Thyroid gland (tissue), 4 donors: ENCODE measurements at regions not wholly inside any gene's neighbourhood (a gene's known extent, or its start where the extent isn't known, plus 50 kb on each side); places are given as distances from the start of the nearest gene placed in this dataset.

Source experiments
- DNase-seq, 2 donors: peaks; one replicate each; pipeline ENCODE4 v3.0.0-alpha.2; 2019
- H3K27ac ChIP-seq, 3 donors: fragments of 200-600 bp; sonication (generic); 1 replicate in 2 of 3; 2 replicates in 1 of 3; pipeline ENCODE4 v1.5.1; 2016 to 2019; ENCODE audit warnings: mild to moderate bottlenecking in 1 of 3, moderate library complexity in 1 of 3
- H3K27me3 ChIP-seq: fragments of 200-600 bp; sonication (generic); one replicate; pipeline ENCODE4 v1.5.1; 2019
- H3K36me3 ChIP-seq, 2 donors: fragments of 200-600 bp; sonication (generic); one replicate each; pipeline ENCODE4 v1.5.1; 2016 to 2019
- H3K4me1 ChIP-seq, 2 donors: fragments of 200-600 bp; sonication (generic); one replicate each; pipeline ENCODE4 v1.5.1; 2017 to 2019
- H3K4me3 ChIP-seq, 3 donors: fragments of 200-600 bp; sonication (generic); replicated peaks in 1 of 3; 1 replicate in 2 of 3; 2 replicates in 1 of 3; pipeline ENCODE4 v1.5.1; 2016; ENCODE audit warnings: mild to moderate bottlenecking in 1 of 3
- H3K9me3 ChIP-seq: fragments of 200-600 bp; sonication (generic); one replicate; pipeline ENCODE4 v1.5.1; 2017
- CTCF ChIP-seq, 6 experiments: fragments of 200-600 bp in 3 of 6; fragments of 450-650 bp in 3 of 6; sonication (generic) in 3 of 6; IDR thresholded peaks; one replicate each; pipeline ENCODE4 v1.5.1; 2016 to 2019; ENCODE audit warnings: antibody characterized with exemption in 6 of 6, mild to moderate bottlenecking in 2 of 6, inconsistent platforms in 1 of 6, moderate library complexity in 1 of 6
- POLR2A ChIP-seq, 2 donors: fragments of 450-650 bp; IDR thresholded peaks; one replicate each; pipeline ENCODE4 v1.6.1; 2017; ENCODE audit warnings: antibody characterized with exemption in 2 of 2, mild to moderate bottlenecking in 2 of 2, moderate library complexity in 1 of 2
- WGBS, 2 donors: methylation state at CpG; one replicate each; pipeline ENCODE4 v1.1.5; 2017; 5-methylcytosine and 5-hydroxymethylcytosine counted together
- intact Hi-C: fragments of 100-400 bp; cut with DNase I; formaldehyde crosslinking; loops from one replicate; pipeline ENCODE4 v1.15.1; 2023

- Histone ChIP-seq H3K27me3 (no peaks in the 10 kb centered on the region), H3K9me3 (no peaks in the 10 kb centered on the region), H3K36me3 (no peaks in the 10 kb centered on the region), H3K27ac (peak overlapping the region in 2 of 3 donors; percentile 51 to 65), H3K4me3 (no peak overlapping the region), H3K4me1 (peaks cover 10 to 18% of the 10 kb centered on the region in 2 donors)
- intact Hi-C loops = no loop called here
- no peak for TF ChIP-seq CTCF (IDR thresholded peaks at IDR 0.05)
- no peak for TF ChIP-seq POLR2A (IDR thresholded peaks at IDR 0.05)
- peak; percentile 67 to 75 for DNase-seq
These were observed 134.5 kb downstream of the C9orf152 start for GRCh38 chr9:110073356-110073905.

- no peaks in the 10 kb centered on the region for H3K36me3 ChIP-seq
- H3K27me3 ChIP-seq = no peaks in the 10 kb centered on the region
- peaks cover 10 to 35% of the 10 kb centered on the region in 2 donors for H3K4me1 ChIP-seq
- intact Hi-C loops = no loop called here
- TF ChIP-seq POLR2A (IDR thresholded peaks at IDR 0.05) (no peak), CTCF (IDR thresholded peaks at IDR 0.05) (no peak)
- WGBS, 2 donors = 88 to 91% methylated on average over 13 of the region's 13 CpGs
- no peak overlapping the region for H3K27ac ChIP-seq
- DNase-seq = no peak
- no peak overlapping the region for H3K4me3 ChIP-seq
- H3K9me3 ChIP-seq = no peaks in the 10 kb centered on the region
These were observed 130.8 kb downstream of the C9orf152 start for GRCh38 chr9:110076894-110077725.

DNA sequence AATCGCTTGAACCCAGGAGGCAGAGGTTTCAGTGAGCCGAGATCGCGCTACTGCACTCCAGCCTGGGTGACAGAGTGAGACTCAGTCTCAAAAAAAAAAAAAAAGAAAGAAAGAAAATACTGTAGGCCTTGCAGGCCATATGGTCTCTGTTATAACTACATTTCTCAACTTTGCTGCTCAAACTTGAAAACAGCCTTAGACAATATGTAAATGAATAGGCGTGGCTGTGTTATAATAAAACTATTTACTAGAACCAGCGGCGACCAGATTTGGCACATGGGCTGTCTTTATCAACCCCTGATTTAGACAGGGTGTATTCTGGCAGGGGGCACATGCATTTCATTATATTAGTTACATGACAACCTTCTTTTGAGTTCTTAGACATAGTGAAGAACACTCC is 130.0 kb downstream of the C9orf152 start:
- H3K27ac ChIP-seq = no peak overlapping the region
- H3K36me3 ChIP-seq = no peaks in the 10 kb centered on the region
- H3K4me3 ChIP-seq = no peak overlapping the region
- H3K4me1 ChIP-seq = peaks cover 5 to 30% of the 10 kb centered on the region in 2 donors
- TF ChIP-seq POLR2A (IDR thresholded peaks at IDR 0.05) (no peak), CTCF (IDR thresholded peaks at IDR 0.05) (no peak)
- intact Hi-C loops = no loop called here
- DNase-seq = no peak
- H3K27me3 ChIP-seq = no peaks in the 10 kb centered on the region
- no peaks in the 10 kb centered on the region for H3K9me3 ChIP-seq
- WGBS, 2 donors = 91 to 93% methylated on average over 7 of the region's 7 CpGs

- DNase-seq = no peak
- H3K27ac ChIP-seq = no peak overlapping the region
These were observed 129.4 kb downstream of the C9orf152 start for GRCh38 chr9:110078604-110079003.

More at GRCh38 chr9:110078604-110079003, 129.4 kb downstream of the C9orf152 start:
- 80 to 82% methylated on average over 4 of the region's 4 CpGs for WGBS, 2 donors
- Histone ChIP-seq H3K4me3 (no peak overlapping the region), H3K27me3 (no peaks in the 10 kb centered on the region), H3K36me3 (no peaks in the 10 kb centered on the region), H3K4me1 (peaks cover 0 to 24% of the 10 kb centered on the region in 2 donors), H3K9me3 (no peaks in the 10 kb centered on the region)
- intact Hi-C loops = no loop called here
- TF ChIP-seq POLR2A (IDR thresholded peaks at IDR 0.05) (no peak), CTCF (IDR thresholded peaks at IDR 0.05) (no peak)
